GM18951 (cell line): ENCODE measurements at regions not wholly inside any gene's neighbourhood (a gene's known extent, or its start where the extent isn't known, plus 50 kb on each side); places are given as distances from the start of the nearest gene placed in this dataset.

Source experiments
- POLR2A ChIP-seq: IDR thresholded peaks from 4 replicates; pipeline ENCODE4 v1.6.1; 2011; ENCODE audit warnings: mild to moderate bottlenecking; ENCODE audit not compliant: insufficient read length, insufficient read depth; ENCODE audit errors: extremely low read depth
- in situ Hi-C: fragments of 300-500 bp; cut with MboI; formaldehyde crosslinking; loops from one replicate; pipeline ENCODE4 v1.12.0; 2022; ENCODE audit warnings: low sequenced_read_pairs, mixed read lengths, inconsistent platforms; ENCODE audit not compliant: unreplicated experiment

- in situ Hi-C loops, result loop anchor here (25.0 kb wide), 3 partner anchors 230 to 605 kb away; partner anchors contain the start of genes GOSR1, NSRP1 and TMIGD1
- no peak for TF ChIP-seq POLR2A
These were observed 107.0 kb downstream of the CRLF3 start for GRCh38 chr17:30717291-30718098.

DNA sequence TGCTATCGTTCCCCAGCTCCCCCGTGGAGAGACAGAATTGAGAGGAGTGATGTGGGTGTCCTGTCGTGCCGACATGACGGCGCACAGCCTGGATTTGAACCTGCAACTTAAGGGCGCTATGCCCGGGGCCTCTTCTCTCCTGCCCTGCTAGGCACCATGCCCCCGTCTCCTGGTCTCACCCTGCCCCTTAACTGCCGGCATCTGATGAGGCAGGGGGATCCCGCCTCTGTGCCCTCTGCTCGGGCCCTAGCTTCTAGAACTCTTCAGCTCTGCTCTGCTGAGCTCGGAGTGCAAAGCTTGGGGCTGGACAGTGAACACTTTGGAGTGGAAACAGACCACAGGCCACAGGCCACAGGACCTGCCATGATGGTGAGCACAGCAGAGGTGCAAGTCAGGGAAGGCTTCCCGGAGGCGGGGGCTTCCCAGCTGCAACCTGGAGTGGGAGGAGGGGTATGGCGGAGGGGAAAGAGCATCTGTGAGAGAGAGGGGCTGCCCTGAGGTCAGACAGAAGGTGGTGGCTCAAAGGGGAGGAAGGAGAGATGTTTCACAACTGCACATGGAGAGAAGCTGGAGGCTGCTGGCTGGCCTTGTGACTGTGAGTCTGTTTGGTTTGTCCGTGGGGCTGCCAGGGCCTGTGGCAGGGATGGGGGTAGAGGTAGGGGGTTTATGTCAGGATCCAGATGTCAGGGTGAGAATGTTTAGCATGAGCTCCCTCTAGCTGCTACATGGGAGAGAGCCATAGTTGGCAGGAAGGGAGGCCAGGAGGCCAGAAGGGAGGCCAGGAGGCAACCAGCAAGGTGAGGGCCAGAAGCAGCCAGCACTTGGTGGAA, 107.8 kb downstream of the CRLF3 start:
- in situ Hi-C loops, result loop anchor here (25.0 kb wide), 3 partner anchors 229 to 604 kb away; partner anchors contain the start of genes GOSR1, NSRP1 and TMIGD1
- TF ChIP-seq POLR2A, result no peak

DNA sequence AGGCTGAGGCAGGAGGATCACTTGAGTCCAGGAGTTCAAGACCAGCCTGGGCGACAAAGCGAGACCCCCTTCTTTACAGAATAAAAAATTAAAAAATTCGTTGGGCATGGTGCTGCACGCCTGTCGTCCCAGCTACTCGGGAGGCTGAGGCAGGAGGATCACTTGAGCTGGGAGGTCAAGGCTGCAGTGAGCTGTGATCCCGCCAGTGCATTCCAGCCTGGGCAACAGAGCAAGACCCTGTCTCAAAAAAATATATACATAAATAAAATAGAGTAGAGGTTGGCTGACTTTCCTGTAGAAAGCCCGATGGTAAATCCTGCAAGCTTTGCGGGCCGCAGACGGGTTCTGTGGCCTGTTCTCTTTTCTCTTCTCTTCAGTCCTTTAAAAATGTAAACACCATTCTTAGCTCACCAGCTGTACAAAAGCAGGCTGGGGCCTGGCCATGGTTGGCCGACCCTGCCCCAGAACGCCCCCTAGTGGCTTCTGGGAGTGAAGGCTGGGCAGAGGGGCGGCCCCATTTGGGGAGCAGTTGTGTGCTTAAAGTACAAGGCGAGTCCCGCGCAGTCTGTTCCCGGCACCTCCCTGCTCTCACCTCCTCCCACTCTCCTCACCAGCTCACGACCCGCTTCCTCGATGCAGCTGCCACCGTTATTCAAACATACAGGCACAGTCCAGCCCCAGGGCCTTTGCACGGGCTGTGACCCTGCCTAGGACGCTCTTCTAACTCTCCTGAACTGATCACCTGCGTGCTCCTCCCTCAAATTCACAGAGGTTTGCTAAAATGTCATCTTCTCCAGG, 109.5 kb downstream of the CRLF3 start:
- in situ Hi-C loops, result loop anchor here (25.0 kb wide), 3 partner anchors 228 to 603 kb away; partner anchors contain the start of genes GOSR1, NSRP1 and TMIGD1

- in situ Hi-C loops, result loop anchor here (25.0 kb wide), 3 partner anchors 227 to 602 kb away; partner anchors contain the start of genes GOSR1, NSRP1 and TMIGD1
These were observed 110.7 kb downstream of the CRLF3 start for GRCh38 chr17:30713805-30714204.

DNA sequence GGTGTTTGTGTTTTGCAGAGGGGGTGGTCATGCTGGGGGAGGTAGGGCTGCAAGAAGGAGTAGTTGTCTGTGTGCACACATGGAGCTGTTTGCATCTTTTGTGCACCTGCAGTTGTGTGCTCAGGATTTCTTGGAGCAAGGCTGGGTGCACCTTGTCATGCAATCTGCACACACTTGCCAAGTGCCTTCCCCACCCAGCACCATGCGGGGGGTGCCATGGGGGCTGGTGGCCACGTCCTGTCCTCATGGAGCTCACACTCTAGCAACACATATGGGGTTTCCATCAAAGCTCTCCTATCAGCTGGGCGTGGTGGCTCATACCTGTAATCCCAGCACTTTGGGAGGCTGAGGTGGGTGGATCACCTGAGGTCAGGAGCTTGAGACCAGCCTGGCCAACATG, 111.6 kb downstream of the CRLF3 start:
- in situ Hi-C loops, result loop anchor here (25.0 kb wide), 3 partner anchors 226 to 601 kb away; partner anchors contain the start of genes GOSR1, NSRP1 and TMIGD1

DNA sequence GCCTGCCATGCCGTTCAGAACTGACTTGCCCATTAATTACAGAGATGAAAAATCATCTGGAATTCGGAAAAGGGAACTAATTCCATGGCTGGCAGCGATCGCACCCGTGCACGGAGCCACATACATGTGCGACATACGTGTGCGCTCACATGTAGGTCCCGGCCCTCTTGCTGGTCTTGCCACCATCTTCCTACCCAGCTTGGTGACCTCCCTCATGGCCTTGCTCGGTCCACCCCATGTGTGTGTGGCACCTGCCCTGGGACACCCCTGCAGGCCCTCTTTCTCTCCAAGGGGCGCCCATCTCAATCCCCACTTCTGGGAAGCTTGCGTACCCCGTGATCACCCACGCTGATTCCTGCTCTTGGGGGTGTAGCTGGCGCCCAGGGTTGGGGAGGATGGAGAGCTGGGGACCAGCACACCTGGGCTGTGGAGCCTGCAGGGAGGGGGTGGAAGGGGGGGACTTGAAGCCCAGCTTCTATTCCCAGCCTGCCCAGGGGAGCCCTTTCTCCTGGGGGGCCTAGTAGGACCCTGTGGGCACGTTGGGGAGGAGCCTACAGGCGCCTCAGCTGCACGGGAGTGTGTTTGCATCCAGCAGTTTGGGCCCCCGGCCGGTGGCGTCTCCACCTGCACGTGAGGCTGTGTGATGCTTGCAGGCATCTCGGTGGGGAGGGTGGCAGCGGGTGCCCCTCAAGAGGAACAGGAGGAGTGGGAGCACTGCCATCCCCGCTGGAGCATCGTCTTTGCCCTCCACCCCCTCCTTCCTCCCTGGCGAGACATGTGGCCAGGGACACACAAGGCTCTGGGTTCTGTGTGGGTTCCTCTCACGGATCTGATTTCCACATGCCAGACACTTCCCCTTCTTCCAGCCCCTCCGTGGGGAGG, 112.6 kb downstream of the CRLF3 start:
- in situ Hi-C loops, result loop anchor here (25.0 kb wide), 3 partner anchors 225 to 600 kb away; partner anchors contain the start of genes GOSR1, NSRP1 and TMIGD1

- in situ Hi-C loops, result loop anchor here (25.0 kb wide), 3 partner anchors 224 to 599 kb away; partner anchors contain the start of genes GOSR1, NSRP1 and TMIGD1
These were observed 113.3 kb downstream of the CRLF3 start for GRCh38 chr17:30711176-30711575.

- in situ Hi-C loops, result loop anchor here (25.0 kb wide), 3 partner anchors 223 to 598 kb away; partner anchors contain the start of genes GOSR1, NSRP1 and TMIGD1
These were observed 114.0 kb downstream of the CRLF3 start for GRCh38 chr17:30710276-30711088.

GRCh38 chr17:30709561-30710275, 114.8 kb downstream of the CRLF3 start:
- in situ Hi-C loops, result loop anchor here (25.0 kb wide), 3 partner anchors 222 to 597 kb away; partner anchors contain the start of genes GOSR1, NSRP1 and TMIGD1

GRCh38 chr17:30709096-30709495, 115.4 kb downstream of the CRLF3 start:
- in situ Hi-C loops, result loop anchor here (25.0 kb wide), 3 partner anchors 222 to 597 kb away; partner anchors contain the start of genes GOSR1, NSRP1 and TMIGD1

DNA sequence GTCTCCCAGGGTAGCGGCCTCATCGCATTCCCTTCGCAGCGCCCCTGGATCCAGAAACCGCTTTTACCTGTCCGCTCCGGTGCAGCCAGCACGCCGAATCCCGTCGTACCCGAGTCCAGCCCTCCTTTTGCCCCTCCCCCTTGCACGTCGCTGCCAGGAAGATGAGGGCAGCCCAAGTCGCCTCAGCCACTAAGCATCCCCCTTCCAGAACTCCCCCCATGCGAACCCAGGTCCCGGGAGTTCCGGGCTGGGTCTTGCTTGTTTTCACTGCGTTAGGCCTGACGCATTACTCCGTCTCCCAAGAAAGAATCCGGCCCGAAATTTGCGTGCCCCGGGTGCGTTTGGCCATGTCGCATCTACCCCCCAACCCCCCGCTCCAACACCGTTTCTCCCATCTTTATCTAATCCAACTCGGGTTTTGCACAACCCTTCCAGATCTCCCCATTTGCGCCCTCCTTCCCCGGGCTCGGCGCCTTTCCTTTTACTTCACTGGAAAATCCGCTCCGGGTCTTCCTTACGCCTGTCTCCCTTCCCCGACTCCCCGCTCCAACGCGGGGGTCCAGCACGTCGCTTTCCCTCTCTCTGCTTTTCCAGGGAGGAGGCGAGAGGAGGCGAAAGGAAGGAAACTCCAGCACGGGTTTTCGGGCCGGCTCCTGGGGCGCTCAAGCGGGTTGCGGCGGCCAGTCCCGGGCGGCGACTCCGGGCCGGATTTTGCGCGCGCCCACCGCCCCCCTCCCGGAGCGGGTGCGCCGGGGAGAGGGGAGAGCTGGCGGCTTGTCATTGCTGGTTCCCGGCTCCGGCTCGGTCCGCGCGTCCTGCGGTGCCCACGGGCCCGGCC, 116.0 kb downstream of the CRLF3 start:
- in situ Hi-C loops, result loop anchor here (25.0 kb wide), 3 partner anchors 221 to 596 kb away; partner anchors contain the start of genes GOSR1, NSRP1 and TMIGD1

DNA sequence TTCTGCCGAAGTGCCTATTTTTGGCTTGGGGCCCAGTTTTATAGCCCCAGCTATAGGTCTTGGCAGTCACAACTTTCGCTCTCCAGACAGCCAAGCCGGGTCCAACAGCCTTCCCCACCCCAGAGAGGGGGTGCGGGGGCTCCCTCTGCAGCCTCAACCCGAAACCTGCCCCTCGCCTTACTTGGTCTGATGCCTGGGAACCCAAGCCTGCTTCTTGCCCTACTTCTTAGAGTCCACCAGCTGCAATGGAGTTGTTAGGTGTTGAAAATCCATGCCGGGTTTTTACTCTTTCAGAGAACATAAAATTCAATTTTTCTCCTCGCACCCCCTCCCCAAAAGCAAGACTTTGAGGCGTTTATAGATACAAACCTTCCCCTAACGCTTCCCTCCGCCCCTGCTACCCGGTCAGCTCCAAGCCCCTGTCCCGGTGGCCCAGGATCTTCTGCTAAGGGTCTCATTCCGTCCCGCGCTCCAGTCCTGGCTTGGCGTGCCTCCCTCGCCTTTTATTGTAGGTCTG, 116.7 kb downstream of the CRLF3 start:
- in situ Hi-C loops, result loop anchor here (25.0 kb wide), 3 partner anchors 220 to 595 kb away; partner anchors contain the start of genes GOSR1, NSRP1 and TMIGD1

DNA sequence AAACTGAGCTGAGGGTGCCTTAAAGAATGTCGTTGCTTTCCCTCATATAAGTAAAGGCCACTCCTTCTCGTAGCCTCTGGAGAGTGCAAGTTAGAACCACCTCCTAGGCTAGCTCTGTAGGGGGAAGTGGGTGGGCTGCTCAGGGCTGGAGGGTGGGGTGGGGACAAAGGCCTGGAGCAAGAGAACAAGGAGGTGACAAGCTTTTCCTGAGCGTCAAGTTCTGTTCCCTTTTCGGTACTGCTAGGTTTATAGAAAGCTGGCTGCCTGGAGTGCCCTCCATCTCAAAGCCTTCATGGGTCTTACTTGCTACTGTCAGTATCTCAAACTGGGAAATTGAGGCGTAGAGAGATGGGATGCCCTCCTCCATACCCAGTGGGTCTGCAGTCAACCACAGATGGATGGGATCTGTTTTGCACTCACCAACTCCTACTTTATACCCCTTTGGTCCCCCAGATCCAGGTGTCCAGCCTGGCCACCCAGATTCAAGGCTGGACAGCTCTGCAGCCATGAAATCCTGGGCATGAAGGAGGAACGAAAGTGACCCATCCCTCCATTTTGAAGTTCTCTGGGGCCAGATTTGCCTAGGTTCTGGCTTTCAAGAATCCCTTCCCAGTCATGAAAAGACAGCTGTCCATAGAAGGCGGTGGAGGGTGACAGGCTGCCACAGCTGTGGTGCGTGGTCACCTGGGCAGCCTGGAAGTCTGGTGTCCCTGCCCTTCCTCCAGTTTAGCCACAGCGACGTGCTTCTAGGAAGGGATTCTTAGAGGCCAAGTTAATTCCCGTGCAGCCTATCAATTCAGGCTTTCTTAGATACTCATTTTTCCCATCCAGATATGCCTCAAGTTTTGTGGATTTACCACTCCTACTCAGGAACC, 117.8 kb downstream of the CRLF3 start:
- in situ Hi-C loops, result loop anchor here (25.0 kb wide), 3 partner anchors 219 to 594 kb away; partner anchors contain the start of genes GOSR1, NSRP1 and TMIGD1

DNA sequence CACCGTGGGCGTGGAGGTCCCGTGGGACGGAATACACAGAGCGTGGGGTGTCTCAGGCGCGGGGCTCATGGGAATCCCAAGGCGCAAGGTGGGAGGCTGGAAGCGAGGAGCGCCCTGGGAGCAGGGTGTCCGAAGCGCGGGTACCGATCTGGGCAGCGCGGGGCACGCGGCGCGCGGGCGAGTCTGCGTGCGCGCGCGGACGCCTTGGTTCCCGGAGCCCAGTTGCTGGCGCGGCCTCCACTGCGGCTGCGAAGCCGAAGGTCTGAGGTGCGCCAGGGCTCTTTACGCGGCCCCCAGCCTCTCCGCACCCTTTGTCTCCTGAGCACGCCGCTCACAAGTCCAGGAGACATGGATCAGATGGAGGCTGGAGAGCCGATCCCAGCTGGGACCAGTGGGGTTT, 118.5 kb downstream of the CRLF3 start:
- in situ Hi-C loops, result loop anchor here (25.0 kb wide), 3 partner anchors 219 to 594 kb away; partner anchors contain the start of genes GOSR1, NSRP1 and TMIGD1
